ENCODE measurements at regions not wholly inside any gene's neighbourhood (a gene's known extent, or its start where the extent isn't known, plus 50 kb on each side); places are given as distances from the start of the nearest gene placed in this dataset.

GRCh38 chr6:81570681-81571080, 181.8 kb downstream of the TENT5A start:
- no peak for TF ChIP-seq CTCF (IDR thresholded peaks at IDR 0.05; ENCODE audit: unreplicated experiment)
- no peaks in the 10 kb centered on the region for H3K36me3 Mint-ChIP-seq (ENCODE audit: insufficient read depth, unreplicated experiment)
- H3K4me1 Mint-ChIP-seq (ENCODE audit: insufficient read depth, unreplicated experiment) = no peaks in the 10 kb centered on the region
- POLR2A ChIA-PET = no interaction called here
- intact Hi-C loops (cut with micrococcal nuclease) = no loop called here
- no peak for DNase-seq (ENCODE audit: unreplicated experiment)
- H3K4me3 Mint-ChIP-seq (ENCODE audit: unreplicated experiment) = no peak overlapping the region
- H3K27me3 Mint-ChIP-seq (ENCODE audit: insufficient read depth, unreplicated experiment) = no peaks in the 10 kb centered on the region
- no TSS peak for BruUV-seq (replicated peaks)
- H3K9me3 Mint-ChIP-seq (ENCODE audit: unreplicated experiment) = no peaks in the 10 kb centered on the region
- CTCF ChIA-PET = interaction anchor here (0.6 kb wide), 1 partner anchor 35 kb away, joined by 3 read pairs; no protein-coding TSS in a partner anchor
- no peak overlapping the region for H3K27ac Mint-ChIP-seq (ENCODE audit: low read depth, unreplicated experiment)

GRCh38 chr6:81568973-81569372, 183.5 kb downstream of the TENT5A start:
- no TSS peak for BruUV-seq (replicated peaks)
- no peaks in the 10 kb centered on the region for H3K4me1 Mint-ChIP-seq (ENCODE audit: insufficient read depth, unreplicated experiment)
- DNase-seq (ENCODE audit: unreplicated experiment) = no peak
- intact Hi-C loops (cut with micrococcal nuclease) = no loop called here
- H3K4me3 Mint-ChIP-seq (ENCODE audit: unreplicated experiment) = no peak overlapping the region
- H3K36me3 Mint-ChIP-seq (ENCODE audit: insufficient read depth, unreplicated experiment) = no peaks in the 10 kb centered on the region
- no peak for TF ChIP-seq CTCF (IDR thresholded peaks at IDR 0.05; ENCODE audit: unreplicated experiment)
- ChIA-PET POLR2A (no interaction called here), CTCF (no interaction called here)
- no peak overlapping the region for H3K27ac Mint-ChIP-seq (ENCODE audit: low read depth, unreplicated experiment)
- no peaks in the 10 kb centered on the region for H3K27me3 Mint-ChIP-seq (ENCODE audit: insufficient read depth, unreplicated experiment)
- no peaks in the 10 kb centered on the region for H3K9me3 Mint-ChIP-seq (ENCODE audit: unreplicated experiment)

GRCh38 chr6:81565071-81565470, 187.4 kb downstream of the TENT5A start:
- CTCF ChIA-PET = interaction anchor here (0.5 to 0.6 kb wide), 2 partner anchors 443 to 1628 kb away, joined by 3 read pairs; no protein-coding TSS in a partner anchor

GRCh38 chr6:81564470-81565068, 187.9 kb downstream of the TENT5A start:
- Mint-ChIP-seq H3K36me3 (ENCODE audit: insufficient read depth, unreplicated experiment) (no peaks in the 10 kb centered on the region), H3K27me3 (ENCODE audit: insufficient read depth, unreplicated experiment) (no peaks in the 10 kb centered on the region), H3K9me3 (ENCODE audit: unreplicated experiment) (no peaks in the 10 kb centered on the region), H3K4me1 (ENCODE audit: insufficient read depth, unreplicated experiment) (peaks cover 5% of the 10 kb centered on the region), H3K4me3 (ENCODE audit: unreplicated experiment) (no peak overlapping the region), H3K27ac (ENCODE audit: low read depth, unreplicated experiment) (no peak overlapping the region)
- ChIA-PET POLR2A (interaction anchor here (1.5 kb wide), 1 partner anchor 13 kb away, joined by 4 read pairs; no protein-coding TSS in a partner anchor), CTCF (no interaction called here)
- no TSS peak for BruUV-seq (replicated peaks)
- no peak for TF ChIP-seq CTCF (IDR thresholded peaks at IDR 0.05; ENCODE audit: unreplicated experiment)
- intact Hi-C loops (cut with micrococcal nuclease) = no loop called here
- DNase-seq (ENCODE audit: unreplicated experiment) = no peak

More at GRCh38 chr6:81565071-81565470, 187.4 kb downstream of the TENT5A start:
- H3K27me3 Mint-ChIP-seq (ENCODE audit: insufficient read depth, unreplicated experiment) = no peaks in the 10 kb centered on the region
- no peak for DNase-seq (ENCODE audit: unreplicated experiment)
- intact Hi-C loops (cut with micrococcal nuclease) = no loop called here
- POLR2A ChIA-PET = no interaction called here
- peaks cover 5% of the 10 kb centered on the region for H3K4me1 Mint-ChIP-seq (ENCODE audit: insufficient read depth, unreplicated experiment)
- no peak overlapping the region for H3K27ac Mint-ChIP-seq (ENCODE audit: low read depth, unreplicated experiment)
- no peak overlapping the region for H3K4me3 Mint-ChIP-seq (ENCODE audit: unreplicated experiment)
- no peaks in the 10 kb centered on the region for H3K36me3 Mint-ChIP-seq (ENCODE audit: insufficient read depth, unreplicated experiment)
- no peak for TF ChIP-seq CTCF (IDR thresholded peaks at IDR 0.05; ENCODE audit: unreplicated experiment)
- no peaks in the 10 kb centered on the region for H3K9me3 Mint-ChIP-seq (ENCODE audit: unreplicated experiment)
- BruUV-seq (replicated peaks) = no TSS peak

Data from MCF 10A (cell line).